Adrenal gland (tissue), 5 donors: ENCODE measurements at regions not wholly inside any gene's neighbourhood (a gene's known extent, or its start where the extent isn't known, plus 50 kb on each side); places are given as distances from the start of the nearest gene placed in this dataset.

Source experiments
- POLR2A ChIP-seq, 2 donors: fragments of 450-650 bp; IDR thresholded peaks; one replicate each; pipeline ENCODE4 v1.6.1; 2017; ENCODE audit warnings: antibody characterized with exemption in 2 of 2, mild to moderate bottlenecking in 2 of 2, moderate library complexity in 1 of 2
- TF ChIP-seq, protein P1 (sequence below), 6 experiments: fragments of 450-650 bp in 4 of 6; fragments of 200-600 bp in 2 of 6; sonication (generic) in 1 of 6; IDR thresholded peaks; 1 replicate in 5 of 6; 2 replicates in 1 of 6; pipeline versions ENCODE4 v1.5.1 to v1.8.0; 2016 to 2021; ENCODE audit warnings: antibody characterized with exemption in 6 of 6, mild to moderate bottlenecking in 2 of 6, moderate library complexity in 1 of 6
- donor health status: DM: no; HTN: no; CAD: no.

DNA sequence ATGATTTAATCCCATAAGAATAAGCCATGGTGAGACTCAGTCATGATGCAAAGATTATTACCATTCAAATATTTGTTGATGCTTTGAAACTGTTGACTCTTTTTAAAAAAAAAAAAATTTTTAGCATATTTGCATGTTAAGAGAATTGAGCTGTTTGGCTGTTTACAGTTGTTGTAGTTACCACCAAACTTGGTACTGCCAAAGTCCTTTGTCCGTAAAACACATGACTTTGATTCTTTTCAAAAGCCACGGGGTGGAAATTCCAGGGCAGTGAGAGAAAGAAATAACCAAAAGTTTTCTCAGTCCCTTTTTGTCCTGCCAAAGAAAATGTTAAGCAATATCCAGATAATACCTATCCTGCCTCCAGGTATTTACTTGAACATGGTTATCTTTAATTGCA is 474.8 kb downstream of the METTL4 start:
- TF ChIP-seq, protein P1, sequence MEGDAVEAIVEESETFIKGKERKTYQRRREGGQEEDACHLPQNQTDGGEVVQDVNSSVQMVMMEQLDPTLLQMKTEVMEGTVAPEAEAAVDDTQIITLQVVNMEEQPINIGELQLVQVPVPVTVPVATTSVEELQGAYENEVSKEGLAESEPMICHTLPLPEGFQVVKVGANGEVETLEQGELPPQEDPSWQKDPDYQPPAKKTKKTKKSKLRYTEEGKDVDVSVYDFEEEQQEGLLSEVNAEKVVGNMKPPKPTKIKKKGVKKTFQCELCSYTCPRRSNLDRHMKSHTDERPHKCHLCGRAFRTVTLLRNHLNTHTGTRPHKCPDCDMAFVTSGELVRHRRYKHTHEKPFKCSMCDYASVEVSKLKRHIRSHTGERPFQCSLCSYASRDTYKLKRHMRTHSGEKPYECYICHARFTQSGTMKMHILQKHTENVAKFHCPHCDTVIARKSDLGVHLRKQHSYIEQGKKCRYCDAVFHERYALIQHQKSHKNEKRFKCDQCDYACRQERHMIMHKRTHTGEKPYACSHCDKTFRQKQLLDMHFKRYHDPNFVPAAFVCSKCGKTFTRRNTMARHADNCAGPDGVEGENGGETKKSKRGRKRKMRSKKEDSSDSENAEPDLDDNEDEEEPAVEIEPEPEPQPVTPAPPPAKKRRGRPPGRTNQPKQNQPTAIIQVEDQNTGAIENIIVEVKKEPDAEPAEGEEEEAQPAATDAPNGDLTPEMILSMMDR (IDR thresholded peaks at IDR 0.05): no peak
- no peak for TF ChIP-seq POLR2A (IDR thresholded peaks at IDR 0.05)
